Effector memory CD8-positive, alpha-beta T cell (primary cell): ENCODE measurements at regions not wholly inside any gene's neighbourhood (a gene's known extent, or its start where the extent isn't known, plus 50 kb on each side); places are given as distances from the start of the nearest gene placed in this dataset.

Experiments used
- ATAC-seq: fragments of 150-1000 bp; cut with Tn5 transposase; replicated peaks from 2 replicates; pipeline ENCODE4 v1.10.0; 2021; ENCODE audit warnings: mild to moderate bottlenecking, moderate library complexity
- DNase-seq, 3 experiments: peaks; one replicate each; pipeline ENCODE4 v3.0.0; 2021
- H3K27ac Mint-ChIP-seq, 2 donors: one replicate each; pipeline ENCODE4 v1.8.0; 2022; ENCODE audit warnings: mild to moderate bottlenecking in 2 of 2, mixed read lengths in 2 of 2, moderate library complexity in 2 of 2
- H3K27me3 Mint-ChIP-seq, 2 donors: one replicate each; pipeline ENCODE4 v1.8.0; 2022; ENCODE audit warnings: mixed read lengths in 2 of 2
- H3K36me3 Mint-ChIP-seq: one replicate; pipeline ENCODE4 v1.8.0; 2022; ENCODE audit warnings: mild to moderate bottlenecking, moderate library complexity, mixed read lengths; ENCODE audit not compliant: insufficient read depth
- H3K4me1 Mint-ChIP-seq, 2 donors: one replicate each; pipeline ENCODE4 v1.8.0; 2022; ENCODE audit warnings: low read depth in 2 of 2, mixed read lengths in 2 of 2
- H3K4me3 Mint-ChIP-seq, 2 donors: one replicate each; pipeline ENCODE4 v1.8.0; 2022; ENCODE audit warnings: mild to moderate bottlenecking in 2 of 2, mixed read lengths in 2 of 2, moderate library complexity in 2 of 2
- H3K9me3 Mint-ChIP-seq, 2 donors: one replicate each; pipeline ENCODE4 v1.8.0; 2022; ENCODE audit warnings: mixed read lengths in 2 of 2

DNA sequence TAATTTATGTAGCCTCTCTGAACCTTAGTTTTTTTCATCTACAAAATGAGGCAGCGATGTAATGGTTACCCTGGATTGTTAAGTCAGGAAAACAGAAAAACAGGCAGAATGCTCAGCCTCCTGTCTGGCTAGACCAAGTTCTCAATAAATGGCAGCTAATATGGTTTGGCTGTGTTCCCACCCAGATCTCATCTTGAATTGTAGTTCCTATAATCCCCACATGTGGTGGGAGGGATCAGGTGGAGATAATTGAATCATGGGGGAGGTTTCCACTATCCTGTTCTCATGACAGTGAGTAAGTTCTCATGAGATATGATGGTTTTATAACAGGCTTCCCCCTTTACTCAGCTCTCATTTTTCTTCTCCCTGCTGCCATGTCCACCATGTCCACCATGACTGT, 220.0 kb downstream of the CMPK2 start:
- peaks cover 0 to 17% of the 10 kb centered on the region in 2 donors for H3K27me3 Mint-ChIP-seq
- DNase-seq (no peak), ATAC-seq (no peak)
- H3K4me1 Mint-ChIP-seq, result no peaks in the 10 kb centered on the region
- H3K4me3 Mint-ChIP-seq, result no peak overlapping the region
- no peak overlapping the region for H3K27ac Mint-ChIP-seq
- no peaks in the 10 kb centered on the region for H3K36me3 Mint-ChIP-seq
- H3K9me3 Mint-ChIP-seq, result no peaks in the 10 kb centered on the region

DNA sequence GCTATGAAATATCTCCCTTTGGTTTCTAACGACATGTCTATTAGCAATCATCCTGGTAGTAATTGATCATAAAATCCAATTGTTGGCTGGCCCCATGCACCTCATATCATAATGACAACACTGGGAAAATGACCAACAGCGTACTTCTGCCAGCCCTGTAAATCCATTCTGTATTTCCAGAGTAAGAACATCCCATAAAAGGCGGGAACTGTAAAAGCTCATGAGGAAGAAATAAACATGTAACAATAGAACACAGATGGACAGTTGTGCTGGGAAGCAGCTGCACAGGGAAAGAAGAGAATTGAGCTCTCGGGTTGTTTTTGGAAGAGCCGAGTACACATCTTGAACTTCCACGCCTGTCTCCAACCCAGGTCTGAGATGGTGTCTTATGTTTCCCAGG, 218.7 kb downstream of the CMPK2 start:
- Mint-ChIP-seq H3K4me3 (no peak overlapping the region), H3K36me3 (no peaks in the 10 kb centered on the region), H3K4me1 (no peaks in the 10 kb centered on the region), H3K27me3 (peaks cover 0 to 20% of the 10 kb centered on the region in 2 donors), H3K9me3 (peaks cover 0 to 2% of the 10 kb centered on the region in 2 donors), H3K27ac (no peak overlapping the region)
- DNase-seq (no peak), ATAC-seq (no peak)

DNA sequence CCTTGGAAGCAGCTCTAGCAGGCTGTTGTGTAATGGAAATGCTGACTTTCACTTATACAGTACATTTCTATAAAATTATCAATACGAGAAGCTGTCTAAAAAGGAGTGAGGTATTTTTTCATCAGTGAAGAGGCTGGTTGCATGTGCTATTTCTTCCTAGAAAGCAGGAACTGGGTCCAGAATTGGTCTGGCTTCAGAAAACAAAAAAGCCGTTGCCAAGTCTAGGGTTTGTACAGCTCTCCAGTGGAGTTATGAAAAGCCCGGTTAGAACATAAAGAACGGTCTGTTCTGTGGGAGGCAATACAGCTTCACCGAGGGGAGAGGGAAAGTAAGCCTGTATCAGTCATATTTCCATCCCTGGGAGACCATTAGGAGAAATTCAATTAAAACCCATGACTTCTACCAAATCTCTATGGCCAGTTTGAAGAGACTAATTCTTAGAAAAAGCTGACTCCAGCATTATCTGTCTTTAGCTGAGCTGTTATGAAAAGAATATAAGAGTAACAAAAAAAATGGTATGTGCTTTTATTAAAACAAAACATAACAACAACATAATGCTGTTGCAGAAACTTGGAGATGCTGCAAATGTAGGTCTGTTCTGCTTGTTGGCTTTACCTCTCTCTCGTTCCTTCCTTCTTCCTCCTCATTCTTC, 217.0 kb downstream of the CMPK2 start:
- no peaks in the 10 kb centered on the region for H3K4me1 Mint-ChIP-seq
- no peak for ATAC-seq
- DNase-seq, result no peak
- H3K9me3 Mint-ChIP-seq, result peaks cover 0 to 3% of the 10 kb centered on the region in 2 donors
- H3K27ac Mint-ChIP-seq, result no peak overlapping the region
- H3K36me3 Mint-ChIP-seq, result no peaks in the 10 kb centered on the region
- peaks cover 0 to 22% of the 10 kb centered on the region in 2 donors for H3K27me3 Mint-ChIP-seq
- H3K4me3 Mint-ChIP-seq, result no peak overlapping the region

DNA sequence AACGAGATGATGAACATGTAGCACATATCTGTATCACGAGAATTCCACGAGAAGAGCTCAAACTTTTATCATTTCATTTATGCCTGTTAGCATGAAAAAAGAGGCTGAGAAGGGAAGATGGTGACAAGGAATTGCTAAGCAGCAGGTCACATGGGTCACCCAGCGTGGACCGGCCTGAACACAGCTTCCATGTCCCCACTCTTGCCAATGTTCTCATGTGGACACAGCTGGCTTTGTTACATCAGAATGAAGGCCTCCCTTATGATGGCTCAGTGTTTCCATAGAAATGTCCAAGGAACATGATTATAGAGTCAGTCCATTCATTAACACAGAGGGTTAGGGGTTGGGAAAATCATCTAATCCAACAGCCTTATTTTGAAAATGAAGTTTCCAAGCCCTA, 215.4 kb downstream of the CMPK2 start:
- DNase-seq, result no peak
- H3K4me1 Mint-ChIP-seq, result no peaks in the 10 kb centered on the region

DNA sequence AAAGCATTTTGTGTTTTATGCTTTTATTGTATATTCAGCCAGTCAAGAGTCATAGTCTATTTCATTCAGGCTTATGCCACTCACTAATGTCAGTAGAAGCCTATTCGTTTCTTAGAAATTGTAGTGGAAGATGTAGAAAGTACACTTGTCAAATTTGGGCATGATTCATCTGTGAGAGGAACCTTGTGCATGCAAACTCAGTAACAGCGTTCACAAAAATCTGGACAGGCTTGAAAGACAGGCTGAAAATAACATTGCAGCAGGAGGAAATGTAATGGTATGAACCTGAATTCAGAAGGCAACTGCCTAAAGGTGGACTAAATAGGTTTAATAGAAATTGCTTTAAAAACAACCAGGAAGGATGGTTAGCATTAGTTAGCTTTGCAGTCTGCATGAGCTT, 213.5 kb downstream of the CMPK2 start:
- no peak overlapping the region for H3K27ac Mint-ChIP-seq
- DNase-seq, result no peak
- H3K36me3 Mint-ChIP-seq, result no peaks in the 10 kb centered on the region
- ATAC-seq, result no peak
- peaks cover 0 to 11% of the 10 kb centered on the region in 2 donors for H3K27me3 Mint-ChIP-seq
- H3K4me3 Mint-ChIP-seq, result no peak overlapping the region
- no peaks in the 10 kb centered on the region for H3K4me1 Mint-ChIP-seq
- H3K9me3 Mint-ChIP-seq, result peaks cover 0 to 3% of the 10 kb centered on the region in 2 donors

More for the DNA sequence above, 215.4 kb downstream of the CMPK2 start:
- Mint-ChIP-seq H3K36me3 (no peaks in the 10 kb centered on the region), H3K27me3 (peaks cover 0 to 22% of the 10 kb centered on the region in 2 donors), H3K9me3 (peaks cover 0 to 3% of the 10 kb centered on the region in 2 donors), H3K27ac (no peak overlapping the region), H3K4me3 (no peak overlapping the region)
- ATAC-seq, result no peak

DNA sequence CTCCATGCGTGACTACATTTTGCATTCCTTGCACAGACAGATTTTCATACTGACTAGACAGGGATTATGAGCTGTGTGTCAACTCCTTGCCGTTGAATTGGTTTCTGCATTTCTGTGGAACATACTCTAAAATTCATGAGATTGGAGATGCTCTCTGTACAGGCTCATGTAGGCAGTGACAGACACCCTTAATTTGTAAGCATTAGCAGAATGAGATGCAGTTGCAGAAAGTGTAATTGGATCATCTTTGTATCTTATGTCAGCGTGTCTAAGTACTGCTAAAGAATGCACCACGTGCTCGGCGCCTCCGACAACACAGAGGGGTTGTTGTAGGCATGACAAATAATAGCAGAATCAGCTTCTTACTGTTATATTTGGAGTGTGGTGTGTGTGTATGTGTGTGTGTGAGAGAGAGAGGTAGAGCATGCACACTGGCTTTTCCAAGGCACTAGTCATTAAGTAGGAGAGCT, 212.4 kb downstream of the CMPK2 start:
- no peaks in the 10 kb centered on the region for H3K36me3 Mint-ChIP-seq
- H3K9me3 Mint-ChIP-seq, result peaks cover 0 to 3% of the 10 kb centered on the region in 2 donors
- no peaks in the 10 kb centered on the region for H3K4me1 Mint-ChIP-seq
- DNase-seq (no peak), ATAC-seq (no peak)
- H3K4me3 Mint-ChIP-seq, result no peak overlapping the region
- no peak overlapping the region for H3K27ac Mint-ChIP-seq
- H3K27me3 Mint-ChIP-seq, result peaks cover 0 to 7% of the 10 kb centered on the region in 2 donors

DNA sequence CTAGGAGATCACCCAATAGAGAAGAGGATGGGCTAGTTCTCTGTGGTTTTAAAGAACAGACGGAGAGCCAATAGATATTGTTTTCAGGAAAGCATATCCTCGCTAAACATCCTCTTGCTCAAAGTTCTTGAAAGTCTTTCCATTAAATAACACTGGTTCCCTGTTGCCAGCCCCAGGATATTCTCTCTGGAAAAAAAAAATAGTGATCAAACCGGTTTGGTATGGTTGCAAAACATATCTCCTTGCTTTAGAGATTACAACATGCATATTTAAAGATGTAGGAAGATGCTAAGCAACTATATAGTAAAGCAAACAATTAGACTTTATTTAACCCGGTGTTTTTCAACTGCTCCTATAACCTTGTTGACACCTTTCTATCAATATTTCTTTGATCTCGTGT, 211.4 kb downstream of the CMPK2 start:
- Mint-ChIP-seq H3K4me1 (no peaks in the 10 kb centered on the region), H3K4me3 (no peak overlapping the region), H3K36me3 (no peaks in the 10 kb centered on the region), H3K27me3 (peaks cover 0 to 12% of the 10 kb centered on the region in 2 donors), H3K27ac (no peak overlapping the region), H3K9me3 (peaks cover 0 to 3% of the 10 kb centered on the region in 2 donors)
- no peak for ATAC-seq
- DNase-seq, result no peak

DNA sequence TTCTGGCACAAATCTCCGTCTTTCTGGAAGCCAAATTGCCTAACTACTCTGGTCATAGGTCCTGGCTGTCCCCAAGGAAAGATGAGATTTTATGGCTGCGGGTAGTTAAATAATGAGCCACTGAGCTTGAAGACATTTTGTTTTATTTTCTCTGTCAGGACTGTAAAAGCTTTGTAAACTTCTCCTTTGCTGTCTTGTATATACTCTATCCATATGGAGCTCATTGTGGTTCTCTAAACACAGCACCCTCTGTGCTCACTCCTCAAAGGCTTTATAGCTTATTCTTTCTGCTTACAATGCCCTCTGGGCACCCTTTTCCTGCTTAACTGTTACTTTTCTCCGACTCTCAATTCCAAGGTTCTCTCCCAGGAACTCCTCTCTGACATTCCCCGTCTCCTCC, 209.1 kb downstream of the CMPK2 start:
- Mint-ChIP-seq H3K9me3 (peaks cover 0 to 3% of the 10 kb centered on the region in 2 donors), H3K4me3 (no peak overlapping the region), H3K36me3 (no peaks in the 10 kb centered on the region), H3K27me3 (peaks cover 5 to 18% of the 10 kb centered on the region in 2 donors), H3K4me1 (no peaks in the 10 kb centered on the region), H3K27ac (no peak overlapping the region)
- ATAC-seq (no peak), DNase-seq (no peak)

DNA sequence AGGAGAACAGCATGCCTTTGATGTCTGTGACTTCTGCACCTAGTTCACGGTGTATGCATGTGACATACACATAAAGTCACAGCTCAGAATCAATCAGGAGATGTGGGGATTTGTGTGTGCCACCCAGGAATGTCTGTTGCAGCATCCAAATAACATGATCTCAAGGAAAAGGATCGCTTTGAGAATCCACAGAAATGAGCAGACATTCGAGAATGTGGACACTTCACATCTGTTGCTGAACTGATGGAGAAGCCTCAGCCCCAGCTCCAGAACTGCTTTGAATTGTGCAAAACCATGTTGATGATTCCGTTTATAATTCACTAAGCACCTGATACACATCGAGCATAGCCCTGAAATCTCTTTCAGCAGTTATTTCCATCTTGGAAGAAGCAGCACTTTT, 208.6 kb downstream of the CMPK2 start:
- no peaks in the 10 kb centered on the region for H3K36me3 Mint-ChIP-seq

DNA sequence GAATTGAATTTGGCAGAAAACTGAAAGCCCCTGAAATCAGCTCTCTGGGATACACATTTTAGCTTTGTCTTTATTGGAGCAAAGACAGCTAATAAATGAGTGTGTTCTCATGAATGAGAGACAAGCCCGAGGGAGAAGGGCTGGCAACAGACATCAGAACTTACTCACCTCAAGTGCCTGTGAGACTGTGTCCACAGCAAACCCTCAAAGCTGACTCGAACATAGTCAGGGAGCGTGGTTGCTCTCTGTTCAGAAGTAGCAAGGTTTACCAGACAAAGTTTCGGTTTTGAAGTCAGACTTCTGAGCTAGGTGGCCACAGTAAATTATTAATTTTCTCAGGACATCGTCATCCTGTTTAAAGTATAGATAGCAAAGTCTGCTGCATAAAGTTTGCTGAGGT, 207.9 kb downstream of the CMPK2 start:
- H3K36me3 Mint-ChIP-seq, result no peaks in the 10 kb centered on the region

More for the DNA sequence above, 208.6 kb downstream of the CMPK2 start:
- Mint-ChIP-seq H3K4me3 (no peak overlapping the region), H3K27me3 (peaks cover 5 to 13% of the 10 kb centered on the region in 2 donors), H3K9me3 (peaks cover 0 to 2% of the 10 kb centered on the region in 2 donors), H3K4me1 (no peaks in the 10 kb centered on the region), H3K27ac (no peak overlapping the region)
- DNase-seq (no peak), ATAC-seq (no peak)

DNA sequence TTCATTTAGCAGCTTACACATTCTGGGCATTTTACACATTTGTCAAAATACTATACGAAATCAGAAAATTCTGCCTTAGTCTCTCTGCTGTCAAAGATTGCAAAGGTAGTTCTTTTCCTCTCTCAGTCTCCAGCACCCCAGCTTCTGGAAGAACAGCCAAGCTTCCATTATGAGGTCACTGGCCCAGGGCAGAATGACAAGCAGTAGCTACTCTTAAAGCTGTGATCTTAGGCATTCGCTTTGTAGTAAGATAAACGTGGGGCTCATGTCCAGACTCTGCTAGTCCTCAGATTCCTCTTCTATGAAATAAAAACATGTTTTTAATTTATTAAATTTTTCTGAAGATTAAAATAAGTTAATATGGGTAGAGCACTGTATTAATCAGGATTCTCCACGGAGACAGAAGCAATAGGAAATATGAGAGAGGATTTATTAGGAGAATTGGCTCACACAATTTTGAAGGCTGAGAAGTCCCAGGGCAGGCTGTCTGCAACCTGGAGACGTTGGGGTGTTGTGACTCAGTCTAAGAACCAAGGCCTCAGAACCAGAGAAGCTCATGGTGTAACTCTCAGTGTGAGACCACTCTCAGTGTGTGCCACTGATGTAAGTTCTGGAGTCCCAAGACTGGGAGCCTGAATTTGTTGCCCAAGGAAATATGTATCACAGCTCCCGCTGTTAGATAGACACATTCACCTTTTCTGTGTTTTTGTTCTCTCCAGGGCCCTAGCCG, 201.2 kb downstream of the CMPK2 start:
- no peak overlapping the region for H3K4me3 Mint-ChIP-seq
- ATAC-seq (no peak), DNase-seq (no peak)
- no peaks in the 10 kb centered on the region for H3K9me3 Mint-ChIP-seq
- H3K27ac Mint-ChIP-seq, result no peak overlapping the region
- peaks cover 2% of the 10 kb centered on the region for H3K36me3 Mint-ChIP-seq
- no peaks in the 10 kb centered on the region for H3K4me1 Mint-ChIP-seq
- H3K27me3 Mint-ChIP-seq, result peaks cover 12 to 29% of the 10 kb centered on the region in 2 donors

More for the DNA sequence above, 207.9 kb downstream of the CMPK2 start:
- DNase-seq, result no peak
- no peak overlapping the region for H3K27ac Mint-ChIP-seq
- H3K9me3 Mint-ChIP-seq, result no peaks in the 10 kb centered on the region
- H3K27me3 Mint-ChIP-seq, result peaks cover 5 to 16% of the 10 kb centered on the region in 2 donors
- no peak for ATAC-seq
- no peak overlapping the region for H3K4me3 Mint-ChIP-seq
- H3K4me1 Mint-ChIP-seq, result no peaks in the 10 kb centered on the region

DNA sequence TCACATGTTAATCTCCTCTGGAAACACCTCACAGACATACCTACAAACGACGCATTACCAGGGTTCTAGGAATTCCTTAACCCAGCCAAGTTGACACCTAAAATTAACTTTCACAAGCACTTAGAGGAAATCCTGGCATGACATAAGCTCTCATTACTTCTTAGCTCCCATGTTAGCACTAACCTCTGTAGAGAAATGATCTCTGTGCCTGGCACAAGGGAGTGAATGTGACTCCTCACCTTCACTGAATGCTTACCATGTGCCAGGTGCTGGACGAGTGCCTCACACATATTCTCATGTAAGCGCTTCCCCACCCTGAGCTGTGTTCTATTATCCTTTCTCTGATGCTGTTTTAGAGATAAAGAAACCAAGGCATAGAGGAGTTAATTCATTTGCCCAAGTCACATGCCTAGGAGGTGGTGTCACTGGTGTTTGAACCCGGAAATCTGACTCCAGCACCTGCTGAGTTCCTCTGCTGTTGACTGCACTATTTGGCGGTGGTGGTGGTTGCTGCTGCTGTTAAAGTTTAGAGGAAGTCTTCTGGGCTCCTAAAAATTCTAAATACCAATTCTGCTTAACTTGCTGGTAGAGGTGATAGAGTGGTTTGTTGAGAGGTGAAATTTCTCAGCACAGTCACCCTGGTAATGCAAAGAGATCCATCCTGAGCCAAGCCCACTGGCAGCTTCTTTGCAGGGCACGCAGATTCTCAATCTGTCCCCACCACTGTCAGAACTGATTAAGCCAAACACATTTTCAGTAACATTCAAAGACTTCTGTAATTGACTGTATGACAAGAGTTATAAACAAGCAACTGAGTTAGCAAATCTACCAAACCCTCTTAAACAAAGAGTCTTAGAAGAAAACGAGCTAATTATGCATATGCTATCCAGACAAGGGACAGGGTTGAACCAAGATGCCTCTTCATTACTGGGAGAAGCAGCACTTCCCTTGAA, 200.3 kb downstream of the CMPK2 start:
- H3K27ac Mint-ChIP-seq, result no peak overlapping the region
- H3K36me3 Mint-ChIP-seq, result peaks cover 2% of the 10 kb centered on the region
- H3K27me3 Mint-ChIP-seq, result peaks cover 7 to 27% of the 10 kb centered on the region in 2 donors
- no peak for ATAC-seq
- no peaks in the 10 kb centered on the region for H3K4me1 Mint-ChIP-seq
- no peaks in the 10 kb centered on the region for H3K9me3 Mint-ChIP-seq
- DNase-seq, result no peak
- H3K4me3 Mint-ChIP-seq, result no peak overlapping the region

DNA sequence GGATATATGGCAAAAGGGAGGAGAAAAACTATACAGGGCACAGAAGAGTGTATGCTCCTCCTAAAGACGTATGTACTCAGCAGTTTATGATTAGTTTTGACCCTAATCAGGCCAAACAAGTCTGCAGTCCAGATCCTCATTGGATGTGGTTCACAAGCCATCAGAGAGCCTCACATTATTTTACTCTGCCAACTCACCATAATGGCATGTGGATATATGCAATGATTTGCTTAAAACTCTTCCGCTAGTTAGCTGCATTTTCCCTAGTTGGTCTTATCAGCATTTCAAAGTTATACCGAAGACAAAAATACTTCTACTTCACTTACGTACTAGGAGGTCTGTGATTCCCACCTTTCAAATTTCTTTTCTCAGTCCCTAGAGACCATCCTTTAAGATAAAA, 198.4 kb downstream of the CMPK2 start:
- peaks cover 2% of the 10 kb centered on the region for H3K36me3 Mint-ChIP-seq
- DNase-seq, result no peak

More for the DNA sequence above, 198.4 kb downstream of the CMPK2 start:
- Mint-ChIP-seq H3K27ac (no peak overlapping the region), H3K27me3 (peaks cover 7 to 27% of the 10 kb centered on the region in 2 donors), H3K4me3 (no peak overlapping the region), H3K4me1 (no peaks in the 10 kb centered on the region), H3K9me3 (no peaks in the 10 kb centered on the region)
- ATAC-seq, result no peak
